ENCODE measurements at regions not wholly inside any gene's neighbourhood (a gene's known extent, or its start where the extent isn't known, plus 50 kb on each side); places are given as distances from the start of the nearest gene placed in this dataset.

- H3K36me3 ChIP-seq (ENCODE audit: insufficient read depth, low read length): no peaks in the 10 kb centered on the region
- Mint-ChIP-seq H3K36me3 (no peaks in the 10 kb centered on the region), H3K4me1 (no peaks in the 10 kb centered on the region), H3K27ac (no peak overlapping the region), H3K27me3 (no peaks in the 10 kb centered on the region), H3K4me3 (no peak overlapping the region), H3K9me3 (peaks cover 0 to 13% (median 3%) of the 10 kb centered on the region in 5 donors)
- H3K4me3 ChIP-seq (ENCODE audit: low read length): no peak overlapping the region
- CTCF ChIA-PET: no interaction called here
- no peak for DNase-seq
- POLR2A ChIA-PET: no interaction called here
- H3K9me3 ChIP-seq (ENCODE audit: low read length): no peaks in the 10 kb centered on the region
- no peaks in the 10 kb centered on the region for H3K4me1 ChIP-seq (ENCODE audit: insufficient read depth, low read length)
- H3K27ac ChIP-seq (ENCODE audit: low read depth, low read length): no peak overlapping the region
- no peaks in the 10 kb centered on the region for H3K27me3 ChIP-seq (ENCODE audit: insufficient read depth, low read length, poor library complexity, severe bottlenecking)
These were observed 363.5 kb upstream of the PRICKLE1 start for GRCh38 chr12:42953021-42953420.

- POLR2A ChIA-PET: no interaction called here
- Mint-ChIP-seq H3K9me3 (peaks cover 4 to 19% (median 10%) of the 10 kb centered on the region in 5 donors), H3K27ac (no peak overlapping the region), H3K36me3 (no peaks in the 10 kb centered on the region), H3K27me3 (peaks cover 0 to 2% of the 10 kb centered on the region in 2 donors), H3K4me1 (no peaks in the 10 kb centered on the region), H3K4me3 (no peak overlapping the region)
- H3K36me3 ChIP-seq (ENCODE audit: insufficient read depth, low read length): no peaks in the 10 kb centered on the region
- no peaks in the 10 kb centered on the region for H3K9me3 ChIP-seq (ENCODE audit: low read length)
- no peak overlapping the region for H3K4me3 ChIP-seq (ENCODE audit: low read length)
- no peaks in the 10 kb centered on the region for H3K27me3 ChIP-seq (ENCODE audit: insufficient read depth, low read length, poor library complexity, severe bottlenecking)
- CTCF ChIA-PET: no interaction called here
- no peaks in the 10 kb centered on the region for H3K4me1 ChIP-seq (ENCODE audit: insufficient read depth, low read length)
- DNase-seq: no peak
- H3K27ac ChIP-seq (ENCODE audit: low read depth, low read length): no peak overlapping the region
These were observed 357.4 kb upstream of the PRICKLE1 start for GRCh38 chr12:42946871-42947381.

- Histone ChIP-seq H3K4me1 (ENCODE audit: insufficient read depth, low read length) (no peaks in the 10 kb centered on the region), H3K36me3 (ENCODE audit: insufficient read depth, low read length) (no peaks in the 10 kb centered on the region), H3K27ac (ENCODE audit: low read depth, low read length) (no peak overlapping the region), H3K27me3 (ENCODE audit: insufficient read depth, low read length, poor library complexity, severe bottlenecking) (no peaks in the 10 kb centered on the region), H3K9me3 (ENCODE audit: low read length) (no peaks in the 10 kb centered on the region), H3K4me3 (ENCODE audit: low read length) (no peak overlapping the region)
- Mint-ChIP-seq H3K4me3 (peak overlapping the region in 1 of 7 donors; percentile 23), H3K27me3 (peaks cover 0 to 2% of the 10 kb centered on the region in 2 donors), H3K27ac (no peak overlapping the region), H3K9me3 (peaks cover 12 to 26% (median 20%) of the 10 kb centered on the region in 5 donors), H3K36me3 (no peaks in the 10 kb centered on the region), H3K4me1 (no peaks in the 10 kb centered on the region)
- CTCF ChIA-PET: no interaction called here
- DNase-seq: no peak
- POLR2A ChIA-PET: no interaction called here
These were observed 356.4 kb upstream of the PRICKLE1 start for GRCh38 chr12:42945927-42946326.

GRCh38 chr12:42944516-42944915, 355.0 kb upstream of the PRICKLE1 start:
- Mint-ChIP-seq H3K4me1 (no peaks in the 10 kb centered on the region), H3K27ac (no peak overlapping the region)

GRCh38 chr12:42936991-42937390, 347.4 kb upstream of the PRICKLE1 start:
- H3K4me3 ChIP-seq (ENCODE audit: low read length): no peak overlapping the region
- ChIA-PET POLR2A (no interaction called here), CTCF (no interaction called here)
- DNase-seq: no peak
- H3K36me3 ChIP-seq (ENCODE audit: insufficient read depth, low read length): no peaks in the 10 kb centered on the region
- H3K27me3 ChIP-seq (ENCODE audit: insufficient read depth, low read length, poor library complexity, severe bottlenecking): no peaks in the 10 kb centered on the region
- Mint-ChIP-seq H3K27ac (no peak overlapping the region), H3K4me3 (no peak overlapping the region), H3K36me3 (no peaks in the 10 kb centered on the region), H3K27me3 (peaks cover 0 to 1% of the 10 kb centered on the region in 2 donors), H3K9me3 (peaks cover 11 to 25% (median 18%) of the 10 kb centered on the region in 5 donors), H3K4me1 (no peaks in the 10 kb centered on the region)
- no peaks in the 10 kb centered on the region for H3K4me1 ChIP-seq (ENCODE audit: insufficient read depth, low read length)
- no peak overlapping the region for H3K27ac ChIP-seq (ENCODE audit: low read depth, low read length)
- no peaks in the 10 kb centered on the region for H3K9me3 ChIP-seq (ENCODE audit: low read length)

More at GRCh38 chr12:42944516-42944915, 355.0 kb upstream of the PRICKLE1 start:
- Histone ChIP-seq H3K27me3 (ENCODE audit: insufficient read depth, low read length, poor library complexity, severe bottlenecking) (no peaks in the 10 kb centered on the region), H3K4me3 (ENCODE audit: low read length) (no peak overlapping the region), H3K27ac (ENCODE audit: low read depth, low read length) (no peak overlapping the region), H3K36me3 (ENCODE audit: insufficient read depth, low read length) (no peaks in the 10 kb centered on the region), H3K9me3 (ENCODE audit: low read length) (no peaks in the 10 kb centered on the region), H3K4me1 (ENCODE audit: insufficient read depth, low read length) (no peaks in the 10 kb centered on the region)
- H3K27me3 Mint-ChIP-seq: peaks cover 0 to 4% of the 10 kb centered on the region in 2 donors
- no peak for DNase-seq
- H3K4me3 Mint-ChIP-seq: no peak overlapping the region
- ChIA-PET CTCF (no interaction called here), POLR2A (no interaction called here)
- H3K36me3 Mint-ChIP-seq: no peaks in the 10 kb centered on the region
- H3K9me3 Mint-ChIP-seq: peaks cover 10 to 32% (median 29%) of the 10 kb centered on the region in 5 donors

- Mint-ChIP-seq H3K36me3 (no peaks in the 10 kb centered on the region), H3K9me3 (peaks cover 5 to 19% (median 10%) of the 10 kb centered on the region in 5 donors), H3K4me1 (no peaks in the 10 kb centered on the region)
These were observed 346.7 kb upstream of the PRICKLE1 start for GRCh38 chr12:42936260-42936659.

GRCh38 chr12:42935756-42936155, 346.2 kb upstream of the PRICKLE1 start:
- Histone ChIP-seq H3K27me3 (ENCODE audit: insufficient read depth, low read length, poor library complexity, severe bottlenecking) (no peaks in the 10 kb centered on the region), H3K4me1 (ENCODE audit: insufficient read depth, low read length) (no peaks in the 10 kb centered on the region), H3K27ac (ENCODE audit: low read depth, low read length) (no peak overlapping the region), H3K9me3 (ENCODE audit: low read length) (no peaks in the 10 kb centered on the region), H3K4me3 (ENCODE audit: low read length) (no peak overlapping the region), H3K36me3 (ENCODE audit: insufficient read depth, low read length) (no peaks in the 10 kb centered on the region)
- no peaks in the 10 kb centered on the region for H3K36me3 Mint-ChIP-seq
- peaks cover 2 to 16% (median 8%) of the 10 kb centered on the region in 5 donors for H3K9me3 Mint-ChIP-seq
- peaks cover 0 to 1% of the 10 kb centered on the region in 2 donors for H3K27me3 Mint-ChIP-seq
- H3K4me1 Mint-ChIP-seq: no peaks in the 10 kb centered on the region
- ChIA-PET CTCF (no interaction called here), POLR2A (no interaction called here)
- DNase-seq: no peak
- no peak overlapping the region for H3K27ac Mint-ChIP-seq
- H3K4me3 Mint-ChIP-seq: no peak overlapping the region

More at GRCh38 chr12:42936260-42936659, 346.7 kb upstream of the PRICKLE1 start:
- no peaks in the 10 kb centered on the region for H3K9me3 ChIP-seq (ENCODE audit: low read length)
- no peaks in the 10 kb centered on the region for H3K27me3 ChIP-seq (ENCODE audit: insufficient read depth, low read length, poor library complexity, severe bottlenecking)
- DNase-seq: no peak
- no peaks in the 10 kb centered on the region for H3K36me3 ChIP-seq (ENCODE audit: insufficient read depth, low read length)
- Mint-ChIP-seq H3K27me3 (peaks cover 0 to 1% of the 10 kb centered on the region in 2 donors), H3K4me3 (no peak overlapping the region), H3K27ac (no peak overlapping the region)
- no peak overlapping the region for H3K27ac ChIP-seq (ENCODE audit: low read depth, low read length)
- H3K4me3 ChIP-seq (ENCODE audit: low read length): no peak overlapping the region
- ChIA-PET POLR2A (no interaction called here), CTCF (no interaction called here)
- H3K4me1 ChIP-seq (ENCODE audit: insufficient read depth, low read length): no peaks in the 10 kb centered on the region

GRCh38 chr12:42935090-42935489, 345.5 kb upstream of the PRICKLE1 start:
- Mint-ChIP-seq H3K27ac (no peak overlapping the region), H3K27me3 (peaks cover 0 to under 1% of the 10 kb centered on the region in 2 donors), H3K36me3 (no peaks in the 10 kb centered on the region), H3K4me3 (no peak overlapping the region), H3K4me1 (no peaks in the 10 kb centered on the region), H3K9me3 (peaks cover 0 to 11% (median 8%) of the 10 kb centered on the region in 5 donors)
- CTCF ChIA-PET: no interaction called here
- POLR2A ChIA-PET: no interaction called here
- H3K4me3 ChIP-seq (ENCODE audit: low read length): no peak overlapping the region
- no peaks in the 10 kb centered on the region for H3K36me3 ChIP-seq (ENCODE audit: insufficient read depth, low read length)
- H3K27me3 ChIP-seq (ENCODE audit: insufficient read depth, low read length, poor library complexity, severe bottlenecking): no peaks in the 10 kb centered on the region
- no peaks in the 10 kb centered on the region for H3K4me1 ChIP-seq (ENCODE audit: insufficient read depth, low read length)
- DNase-seq: no peak
- H3K27ac ChIP-seq (ENCODE audit: low read depth, low read length): no peak overlapping the region
- H3K9me3 ChIP-seq (ENCODE audit: low read length): no peaks in the 10 kb centered on the region
